GM12878 (cell line): ENCODE measurements at regions not wholly inside any gene's neighbourhood (a gene's known extent, or its start where the extent isn't known, plus 50 kb on each side); places are given as distances from the start of the nearest gene placed in this dataset.

Experiments used
- ATAC-seq: fragments of 200-7000 bp; cut with Tn5 transposase; 3 replicates; pipeline ENCODE4 v1.9.1; 2020; ENCODE audit warnings: mild to moderate bottlenecking, moderate library complexity
- BruUV-seq: library from RNA; stranded (reverse); fragments of 400-500 nt; replicated peaks from 2 replicates; lab custom pipeline; 2021; lab: Mats Ljungman, UMichigan
- CTCF ChIA-PET: fragments of 300-600 bp; sonication (Branson Sonifier 250); formaldehyde crosslinking; extraction: SDS; loops from one replicate; lab custom pipeline; 2021; ENCODE audit warnings: inconsistent platforms; lab: Yijun Ruan, JAX
- POLR2A ChIA-PET: fragments of 350-600 bp; formaldehyde crosslinking; extraction: SDS; loops from one replicate; lab custom pipeline; 2021; ENCODE audit warnings: inconsistent platforms; lab: Charles Lee
- RAD21 ChIA-PET: fragments of 300-600 bp; sonication (Branson Sonifier 250); formaldehyde crosslinking; loops from one replicate; lab custom pipeline; 2023; ENCODE audit warnings: antibody characterized with exemption; ENCODE audit not compliant: unreplicated experiment; lab: Charles Lee
- SMC1A ChIA-PET: fragments of 300-600 bp; sonication (Branson Sonifier 250); formaldehyde crosslinking; loops from one replicate; lab custom pipeline; 2023; ENCODE audit not compliant: unreplicated experiment, uncharacterized antibody; lab: Charles Lee
- DNase-seq: peaks from one replicate; pipeline ENCODE4 v3.0.0-alpha.2; 2011; ENCODE audit warnings: low read depth, low spot score
- FAIRE-seq: peaks from 3 replicates; lab custom pipeline; 2011; peaks lifted over from hg19 to GRCh38; lab: Jason Lieb, UNC
- H2AFZ ChIP-seq: 2 replicates; pipeline ENCODE4 v1.6.0; 2011; ENCODE audit warnings: low read depth, low read length, control low read depth; ENCODE audit not compliant: control insufficient read depth
- H3K27ac ChIP-seq: 2 replicates; pipeline ENCODE4 v1.5.1; 2011; ENCODE audit warnings: control low read depth; ENCODE audit not compliant: control insufficient read depth, insufficient read depth
- H3K27me3 ChIP-seq, 2 experiments: replicated peaks in 1 of 2; 2 replicates each; pipeline versions ENCODE4 v1.6.0 to v1.6.1; 2011; ENCODE audit warnings: low read length in 1 of 2; ENCODE audit not compliant: control insufficient read depth in 2 of 2, insufficient read depth in 2 of 2
- H3K36me3 ChIP-seq, 2 experiments: 2 replicates each; pipeline ENCODE4 v1.5.1; 2011; ENCODE audit warnings: low read length in 1 of 2; ENCODE audit not compliant: control insufficient read depth in 2 of 2, insufficient read depth in 2 of 2
- H3K4me1 ChIP-seq: 2 replicates; pipeline ENCODE4 v1.6.1; 2011; ENCODE audit warnings: mild to moderate bottlenecking, low read length, moderate library complexity, mixed read lengths; ENCODE audit not compliant: control insufficient read depth, insufficient read depth
- H3K4me2 ChIP-seq: 2 replicates; pipeline ENCODE4 v1.6.0; 2011; ENCODE audit warnings: control low read depth; ENCODE audit not compliant: control insufficient read depth, insufficient read depth
- H3K4me3 ChIP-seq: fragments of 200-600 bp; sonication (generic); 2 replicates; pipeline ENCODE4 v1.5.1; 2016
- H3K79me2 ChIP-seq: 2 replicates; pipeline ENCODE4 v1.6.0; 2011; ENCODE audit warnings: low read length; ENCODE audit not compliant: control insufficient read depth, insufficient read depth
- H3K9ac ChIP-seq: 2 replicates; pipeline ENCODE4 v1.8.0; 2011; ENCODE audit warnings: low read length, control low read depth, mixed read lengths; ENCODE audit not compliant: control insufficient read depth, insufficient read depth
- H3K9me3 ChIP-seq: replicated peaks from 3 replicates; pipeline ENCODE4 v1.5.1; 2011; ENCODE audit warnings: mild to moderate bottlenecking, low read length; ENCODE audit not compliant: control insufficient read depth, insufficient read depth
- H4K20me1 ChIP-seq: 2 replicates; pipeline ENCODE4 v1.6.0; 2011; ENCODE audit not compliant: control insufficient read depth, insufficient read depth
- ASH2L ChIP-seq: fragments of 300-600, 200-600 bp; sonication (generic); IDR thresholded peaks from 2 replicates; pipeline ENCODE4 v1.6.1; 2017; ENCODE audit warnings: low read depth, mild to moderate bottlenecking, borderline replicate concordance
- BACH1 ChIP-seq: fragments of 450-650 bp; IDR thresholded peaks from 2 replicates; pipeline ENCODE4 v1.6.1; 2017; ENCODE audit warnings: mild to moderate bottlenecking, borderline replicate concordance
- BMI1 ChIP-seq: fragments of 450-650 bp; IDR thresholded peaks from 2 replicates; pipeline ENCODE4 v1.6.1; 2016; ENCODE audit warnings: mild to moderate bottlenecking, moderate library complexity, borderline replicate concordance
- CEBPZ ChIP-seq: fragments of 150-350 bp; IDR thresholded peaks from 2 replicates; pipeline ENCODE4 v1.6.1; 2016; ENCODE audit warnings: low read depth, low read length
- HDAC2 ChIP-seq: fragments of 200-600 bp; sonication (generic); IDR thresholded peaks from 2 replicates; pipeline ENCODE4 v1.6.1; 2017
- HSF1 ChIP-seq: fragments of 150-350 bp; IDR thresholded peaks from 2 replicates; pipeline ENCODE4 v1.6.1; 2014; ENCODE audit warnings: mild to moderate bottlenecking, low read depth, low read length
- KAT2A ChIP-seq: conservative IDR thresholded peaks from 2 replicates; pipeline ENCODE4 v1.6.1; 2011; ENCODE audit warnings: low read depth, low read length; ENCODE audit not compliant: control insufficient read depth
- MEF2A ChIP-seq: IDR thresholded peaks from 2 replicates; pipeline ENCODE4 v1.6.1; 2011; ENCODE audit warnings: low read depth, mild to moderate bottlenecking, low read length, moderate library complexity; ENCODE audit not compliant: insufficient read depth
- MEF2B ChIP-seq: fragments of 450-650 bp; IDR thresholded peaks from 2 replicates; pipeline ENCODE4 v1.6.1; 2018; ENCODE audit warnings: mild to moderate bottlenecking, moderate library complexity; ENCODE audit not compliant: partially characterized antibody, poor library complexity, severe bottlenecking
- MXI1 ChIP-seq: fragments of 150-350 bp; IDR thresholded peaks from 2 replicates; pipeline ENCODE4 v1.6.1; 2011; ENCODE audit warnings: low read depth, mild to moderate bottlenecking, inconsistent platforms, low read length, improper control_type of control experiment
- NR2F1 ChIP-seq: fragments of 450-650 bp; conservative IDR thresholded peaks from 2 replicates; pipeline ENCODE4 v1.6.1; 2017; ENCODE audit warnings: mild to moderate bottlenecking
- POLR2A ChIP-seq: IDR thresholded peaks from 2 replicates; pipeline ENCODE4 v1.6.1; 2011; ENCODE audit warnings: low read depth, mild to moderate bottlenecking, low read length
- RCOR1 ChIP-seq: conservative IDR thresholded peaks from 2 replicates; pipeline ENCODE4 v1.6.1; 2012; ENCODE audit warnings: low read depth, low read length, improper control_type of control experiment
- SMAD5 ChIP-seq: IDR thresholded peaks from 2 replicates; pipeline ENCODE4 v1.6.1; 2016; ENCODE audit warnings: antibody characterized with exemption, low read depth
- SREBF2 ChIP-seq: IDR thresholded peaks from 2 replicates; pipeline ENCODE4 v1.6.1; 2012; ENCODE audit warnings: mild to moderate bottlenecking, low read length
- ZNF24 ChIP-seq: fragments of 450-650 bp; IDR thresholded peaks from 2 replicates; pipeline ENCODE4 v1.6.1; 2017; ENCODE audit warnings: antibody characterized with exemption, mild to moderate bottlenecking
- WGBS: methylation state at CpG from one replicate; pipeline ENCODE4 v1.1.6; 2016; ENCODE audit warnings: low lambda C conversion rate; ENCODE audit not compliant: insufficient replicate concordance, insufficient coverage; ENCODE audit errors: missing lambda C conversion rate; 5-methylcytosine and 5-hydroxymethylcytosine counted together
- in situ Hi-C: fragments of 300-500 bp; cut with MboI; formaldehyde crosslinking; loops from 9 replicates; pipeline ENCODE4 v1.14.3; 2018; ENCODE audit warnings: mixed read lengths
- intact Hi-C: fragments of 100-400 bp; cut with micrococcal nuclease; formaldehyde crosslinking; loops from one replicate; pipeline ENCODE4 v1.14.2; 2022; ENCODE audit not compliant: unreplicated experiment
- TF ChIP-seq, protein P1 (sequence below): fragments of 450-650 bp; IDR thresholded peaks from 2 replicates; pipeline ENCODE4 v1.6.1; 2014; ENCODE audit warnings: mild to moderate bottlenecking
- TF ChIP-seq, protein P2 (sequence below): IDR thresholded peaks from 2 replicates; pipeline ENCODE4 v1.6.1; 2011; ENCODE audit warnings: low read depth, low read length, improper control_type of control experiment, borderline replicate concordance

GRCh38 chr6:84556541-84557335, 207.7 kb downstream of the TBX18 start:
- Histone ChIP-seq H3K9me3 (no peaks in the 10 kb centered on the region), H3K4me1 (no peaks in the 10 kb centered on the region), H3K9ac (no peak overlapping the region), H3K4me3 (no peak overlapping the region), H4K20me1 (no peaks in the 10 kb centered on the region), H2AFZ (no peak overlapping the region), H3K36me3 (no peaks in the 10 kb centered on the region), H3K4me2 (no peak overlapping the region), H3K79me2 (no peaks in the 10 kb centered on the region), H3K27ac (no peak overlapping the region), H3K27me3 (no peaks in the 10 kb centered on the region)
- ChIA-PET POLR2A (interaction anchor here (0.7 to 0.9 kb wide), 2 partner anchors 10 to 12 kb away, joined by 4 to 10 read pairs; no protein-coding TSS in a partner anchor), CTCF (interaction anchor here (0.7 to 2.3 kb wide), 2 partner anchors 12 to 31 kb away, joined by 3 to 9 read pairs; no protein-coding TSS in a partner anchor), RAD21 (interaction anchor here (1.0 to 1.1 kb wide), 2 partner anchors 10 to 35 kb away, joined by 3 to 5 read pairs; no protein-coding TSS in a partner anchor), SMC1A (interaction anchor here (1.0 to 1.3 kb wide), 4 partner anchors 12 to 27 kb away, joined by 3 to 6 read pairs (median 3); no protein-coding TSS in a partner anchor)
- no TSS peak for BruUV-seq
- 3% methylated on average over 4 of the region's 4 CpGs for WGBS
- peak; percentile 36 for ATAC-seq
- in situ Hi-C loops: no loop called here
- no peak for DNase-seq
- FAIRE-seq: no peak
- intact Hi-C loops: no loop called here
- TF ChIP-seq SREBF2: no peak
- no peak for TF ChIP-seq BMI1
- no peak for TF ChIP-seq MEF2A
- no peak for TF ChIP-seq HSF1
- TF ChIP-seq, protein P1, sequence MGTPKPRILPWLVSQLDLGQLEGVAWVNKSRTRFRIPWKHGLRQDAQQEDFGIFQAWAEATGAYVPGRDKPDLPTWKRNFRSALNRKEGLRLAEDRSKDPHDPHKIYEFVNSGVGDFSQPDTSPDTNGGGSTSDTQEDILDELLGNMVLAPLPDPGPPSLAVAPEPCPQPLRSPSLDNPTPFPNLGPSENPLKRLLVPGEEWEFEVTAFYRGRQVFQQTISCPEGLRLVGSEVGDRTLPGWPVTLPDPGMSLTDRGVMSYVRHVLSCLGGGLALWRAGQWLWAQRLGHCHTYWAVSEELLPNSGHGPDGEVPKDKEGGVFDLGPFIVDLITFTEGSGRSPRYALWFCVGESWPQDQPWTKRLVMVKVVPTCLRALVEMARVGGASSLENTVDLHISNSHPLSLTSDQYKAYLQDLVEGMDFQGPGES: no peak
- TF ChIP-seq CEBPZ: no peak
- TF ChIP-seq POLR2A: no peak
- no peak for TF ChIP-seq SMAD5
- TF ChIP-seq HDAC2: no peak
- TF ChIP-seq ASH2L: no peak
- TF ChIP-seq NR2F1: no peak
- TF ChIP-seq, protein P2, sequence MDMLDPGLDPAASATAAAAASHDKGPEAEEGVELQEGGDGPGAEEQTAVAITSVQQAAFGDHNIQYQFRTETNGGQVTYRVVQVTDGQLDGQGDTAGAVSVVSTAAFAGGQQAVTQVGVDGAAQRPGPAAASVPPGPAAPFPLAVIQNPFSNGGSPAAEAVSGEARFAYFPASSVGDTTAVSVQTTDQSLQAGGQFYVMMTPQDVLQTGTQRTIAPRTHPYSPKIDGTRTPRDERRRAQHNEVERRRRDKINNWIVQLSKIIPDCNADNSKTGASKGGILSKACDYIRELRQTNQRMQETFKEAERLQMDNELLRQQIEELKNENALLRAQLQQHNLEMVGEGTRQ: no peak
- no peak for TF ChIP-seq ZNF24
- no peak for TF ChIP-seq MEF2B
- TF ChIP-seq RCOR1: no peak
- no peak for TF ChIP-seq KAT2A
- no peak for TF ChIP-seq BACH1
- no peak for TF ChIP-seq MXI1
